ES-I3 (cell line): ENCODE measurements at regions not wholly inside any gene's neighbourhood (a gene's known extent, or its start where the extent isn't known, plus 50 kb on each side); places are given as distances from the start of the nearest gene placed in this dataset.

ENCODE experiments used
- H3K36me3 ChIP-seq: 2 replicates; pipeline ENCODE4 v1.6.1; 2013; ENCODE audit warnings: mild to moderate bottlenecking, low read length, control low read depth, moderate library complexity; ENCODE audit not compliant: insufficient read depth
- H3K4me1 ChIP-seq: 2 replicates; pipeline ENCODE4 v1.6.1; 2013; ENCODE audit warnings: mild to moderate bottlenecking, control low read depth, low read length; ENCODE audit not compliant: insufficient read depth
- H3K9ac ChIP-seq: 2 replicates; pipeline ENCODE4 v1.6.1; 2013; ENCODE audit warnings: low read depth, mild to moderate bottlenecking, low read length, moderate library complexity
- H3K9me3 ChIP-seq: 2 replicates; pipeline ENCODE4 v1.6.1; 2013; ENCODE audit warnings: mild to moderate bottlenecking, low read length, moderate library complexity; ENCODE audit not compliant: control insufficient read depth, insufficient read depth

GRCh38 chr7:12136523-12136922 lies 74.6 kb upstream of the TMEM106B start:
- Histone ChIP-seq H3K9me3 (no peaks in the 10 kb centered on the region), H3K4me1 (no peaks in the 10 kb centered on the region), H3K9ac (no peak overlapping the region), H3K36me3 (no peaks in the 10 kb centered on the region)

GRCh38 chr7:12137283-12137682 lies 73.8 kb upstream of the TMEM106B start:
- no peaks in the 10 kb centered on the region for H3K4me1 ChIP-seq
- no peaks in the 10 kb centered on the region for H3K9me3 ChIP-seq
- H3K9ac ChIP-seq: no peak overlapping the region
- H3K36me3 ChIP-seq: no peaks in the 10 kb centered on the region

- H3K36me3 ChIP-seq: no peaks in the 10 kb centered on the region
- no peaks in the 10 kb centered on the region for H3K9me3 ChIP-seq
- no peak overlapping the region for H3K9ac ChIP-seq
- H3K4me1 ChIP-seq: no peaks in the 10 kb centered on the region
Observed at GRCh38 chr7:12138421-12138820, 72.7 kb upstream of the TMEM106B start.

DNA sequence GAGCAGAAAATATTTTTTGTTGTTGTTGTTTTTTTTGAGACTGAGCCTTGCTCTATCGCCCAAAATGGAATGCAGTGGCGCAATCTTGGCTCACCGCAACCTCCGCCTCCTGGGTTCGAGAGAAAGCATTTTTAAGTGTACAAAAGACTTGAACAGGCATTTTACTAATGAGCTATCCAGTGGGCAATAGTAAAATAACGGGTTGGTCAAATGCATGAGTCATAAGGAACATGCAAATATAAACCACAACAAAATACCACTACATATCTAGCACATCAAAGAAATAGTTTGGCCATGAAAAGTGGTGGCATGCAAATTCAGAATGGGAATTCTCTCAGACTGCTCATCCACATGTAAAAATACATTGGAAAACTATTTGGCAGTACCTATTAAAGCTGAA lies 71.7 kb upstream of the TMEM106B start:
- no peaks in the 10 kb centered on the region for H3K4me1 ChIP-seq
- H3K36me3 ChIP-seq: no peaks in the 10 kb centered on the region
- H3K9me3 ChIP-seq: no peaks in the 10 kb centered on the region
- no peak overlapping the region for H3K9ac ChIP-seq

DNA sequence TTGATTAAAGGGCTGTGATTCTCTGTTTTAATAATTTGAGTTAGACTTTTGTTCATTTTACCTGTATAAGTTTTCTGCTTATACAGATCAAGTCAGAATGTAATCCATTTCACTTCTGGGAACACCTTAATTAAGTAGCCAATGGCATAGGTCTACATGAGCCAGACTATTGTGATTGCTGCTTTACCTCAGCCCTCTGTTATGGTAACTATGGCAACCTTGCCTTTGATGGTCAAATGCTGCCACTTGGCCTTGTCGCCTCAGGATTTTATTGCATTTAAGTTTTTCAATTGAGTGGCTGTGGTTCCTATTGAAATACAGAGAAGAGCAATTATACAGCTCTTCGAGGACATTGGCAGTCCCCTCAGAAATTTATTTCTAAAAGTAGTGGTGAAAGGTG lies 64.3 kb upstream of the TMEM106B start:
- H3K9me3 ChIP-seq: no peaks in the 10 kb centered on the region
- H3K9ac ChIP-seq: no peak overlapping the region
- 0 out of 2 replicates have a peak, but pooled peaks cover 6% of the 10 kb centered on the region for H3K4me1 ChIP-seq
- H3K36me3 ChIP-seq: no peaks in the 10 kb centered on the region

GRCh38 chr7:12152196-12152918 lies 58.7 kb upstream of the TMEM106B start:
- Histone ChIP-seq H3K36me3 (no peaks in the 10 kb centered on the region), H3K4me1 (no peaks in the 10 kb centered on the region), H3K9me3 (no peaks in the 10 kb centered on the region), H3K9ac (no peak overlapping the region)

- no peak overlapping the region for H3K9ac ChIP-seq
- H3K36me3 ChIP-seq: no peaks in the 10 kb centered on the region
- H3K4me1 ChIP-seq: no peaks in the 10 kb centered on the region
- no peaks in the 10 kb centered on the region for H3K9me3 ChIP-seq
Observed at GRCh38 chr7:12154119-12154518, 57.0 kb upstream of the TMEM106B start.

GRCh38 chr7:12157517-12157916 lies 53.6 kb upstream of the TMEM106B start:
- H3K9me3 ChIP-seq: no peaks in the 10 kb centered on the region
- H3K4me1 ChIP-seq: no peaks in the 10 kb centered on the region
- no peak overlapping the region for H3K9ac ChIP-seq
- no peaks in the 10 kb centered on the region for H3K36me3 ChIP-seq

- Histone ChIP-seq H3K9ac (no peak overlapping the region), H3K36me3 (no peaks in the 10 kb centered on the region), H3K9me3 (no peaks in the 10 kb centered on the region), H3K4me1 (no peaks in the 10 kb centered on the region)
Observed at GRCh38 chr7:12158334-12159060, 52.6 kb upstream of the TMEM106B start.

- Histone ChIP-seq H3K36me3 (no peaks in the 10 kb centered on the region), H3K9ac (no peak overlapping the region), H3K4me1 (no peaks in the 10 kb centered on the region), H3K9me3 (no peaks in the 10 kb centered on the region; the same call in 1 of the 2 replicates)
Observed at GRCh38 chr7:12161146-12161545, 49.9 kb upstream of the TMEM106B start.
